Tibial nerve (tissue), 4 donors: ENCODE measurements at regions not wholly inside any gene's neighbourhood (a gene's known extent, or its start where the extent isn't known, plus 50 kb on each side); places are given as distances from the start of the nearest gene placed in this dataset.

Experiments used
- EP300 ChIP-seq, 2 donors: sonication (generic); formaldehyde crosslinking; IDR thresholded peaks; one replicate each; pipeline ENCODE4 v1.6.1; 2017; ENCODE audit warnings: antibody characterized with exemption in 2 of 2, mild to moderate bottlenecking in 1 of 2
- POLR2A ChIP-seq, 2 donors: fragments of 450-650 bp; IDR thresholded peaks; one replicate each; pipeline ENCODE4 v1.6.1; 2017; ENCODE audit warnings: antibody characterized with exemption in 2 of 2, mild to moderate bottlenecking in 2 of 2, moderate library complexity in 2 of 2
- TF ChIP-seq, protein P1 (sequence below), 5 experiments: fragments of 200-600 bp in 3 of 5; fragments of 450-650 bp in 2 of 5; sonication (generic) in 3 of 5; IDR thresholded peaks; one replicate each; pipeline ENCODE4 v1.5.1; 2016 to 2019; ENCODE audit warnings: antibody characterized with exemption in 5 of 5, mild to moderate bottlenecking in 3 of 5, moderate library complexity in 2 of 5

GRCh38 chr11:69941546-69942332, 122.5 kb upstream of the FGF3 start:
- TF ChIP-seq, protein P1, sequence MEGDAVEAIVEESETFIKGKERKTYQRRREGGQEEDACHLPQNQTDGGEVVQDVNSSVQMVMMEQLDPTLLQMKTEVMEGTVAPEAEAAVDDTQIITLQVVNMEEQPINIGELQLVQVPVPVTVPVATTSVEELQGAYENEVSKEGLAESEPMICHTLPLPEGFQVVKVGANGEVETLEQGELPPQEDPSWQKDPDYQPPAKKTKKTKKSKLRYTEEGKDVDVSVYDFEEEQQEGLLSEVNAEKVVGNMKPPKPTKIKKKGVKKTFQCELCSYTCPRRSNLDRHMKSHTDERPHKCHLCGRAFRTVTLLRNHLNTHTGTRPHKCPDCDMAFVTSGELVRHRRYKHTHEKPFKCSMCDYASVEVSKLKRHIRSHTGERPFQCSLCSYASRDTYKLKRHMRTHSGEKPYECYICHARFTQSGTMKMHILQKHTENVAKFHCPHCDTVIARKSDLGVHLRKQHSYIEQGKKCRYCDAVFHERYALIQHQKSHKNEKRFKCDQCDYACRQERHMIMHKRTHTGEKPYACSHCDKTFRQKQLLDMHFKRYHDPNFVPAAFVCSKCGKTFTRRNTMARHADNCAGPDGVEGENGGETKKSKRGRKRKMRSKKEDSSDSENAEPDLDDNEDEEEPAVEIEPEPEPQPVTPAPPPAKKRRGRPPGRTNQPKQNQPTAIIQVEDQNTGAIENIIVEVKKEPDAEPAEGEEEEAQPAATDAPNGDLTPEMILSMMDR (IDR thresholded peaks at IDR 0.05) = no peak
- TF ChIP-seq POLR2A (IDR thresholded peaks at IDR 0.05) (no peak), EP300 (IDR thresholded peaks at IDR 0.05) (no peak)
